Endothelial cell of umbilical vein (primary cell): ENCODE measurements at regions not wholly inside any gene's neighbourhood (a gene's known extent, or its start where the extent isn't known, plus 50 kb on each side); places are given as distances from the start of the nearest gene placed in this dataset.
"Not testable (repeated sequence)": the region's sequence is repeated elsewhere in the genome, so short reads cannot be mapped to it uniquely, and the experiment has no call there.

ENCODE experiments used
- EZH2 ChIP-seq: IDR thresholded peaks from 2 replicates; pipeline ENCODE4 v1.6.1; 2012; ENCODE audit warnings: borderline replicate concordance, low read depth, mild to moderate bottlenecking, moderate library complexity, low read length, inconsistent platforms; ENCODE audit not compliant: severe bottlenecking
- TF ChIP-seq, protein P1 (sequence below), 2 donors: IDR thresholded peaks; 1 replicate in 1 of 2; 2 replicates in 1 of 2; pipeline ENCODE4 v1.5.1; 2011; ENCODE audit warnings: low read length in 2 of 2, mild to moderate bottlenecking in 2 of 2, moderate library complexity in 2 of 2, control low read depth in 1 of 2, inconsistent platforms in 1 of 2, low read depth in 1 of 2; ENCODE audit not compliant: insufficient read depth in 1 of 2; ENCODE audit errors: extremely low read depth in 1 of 2
- TF ChIP-seq, protein P2 (sequence below): IDR thresholded peaks from 2 replicates; pipeline ENCODE4 v1.6.1; 2011; ENCODE audit not compliant: insufficient read depth, insufficient read length

DNA sequence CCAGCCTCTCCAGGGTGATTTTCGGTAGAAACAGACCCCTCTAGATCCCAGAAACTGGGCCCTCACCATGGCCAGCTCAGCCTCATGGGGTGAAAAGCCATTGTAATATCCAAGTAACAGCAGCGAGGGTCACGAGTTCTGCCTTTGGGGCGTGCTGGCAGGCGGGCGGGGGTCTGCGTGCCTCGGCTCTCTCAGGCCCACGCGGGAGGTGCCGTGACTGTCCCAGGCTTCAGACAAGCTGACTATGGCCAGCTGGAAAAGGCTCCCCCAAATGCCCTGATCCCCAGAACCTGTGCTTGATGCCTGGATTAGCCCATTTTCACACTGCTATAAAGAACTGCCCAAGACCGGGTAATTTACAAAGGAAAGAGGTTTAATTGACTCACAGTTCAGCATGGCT is 160.2 kb downstream of the LAT start:
- TF ChIP-seq, protein P1, sequence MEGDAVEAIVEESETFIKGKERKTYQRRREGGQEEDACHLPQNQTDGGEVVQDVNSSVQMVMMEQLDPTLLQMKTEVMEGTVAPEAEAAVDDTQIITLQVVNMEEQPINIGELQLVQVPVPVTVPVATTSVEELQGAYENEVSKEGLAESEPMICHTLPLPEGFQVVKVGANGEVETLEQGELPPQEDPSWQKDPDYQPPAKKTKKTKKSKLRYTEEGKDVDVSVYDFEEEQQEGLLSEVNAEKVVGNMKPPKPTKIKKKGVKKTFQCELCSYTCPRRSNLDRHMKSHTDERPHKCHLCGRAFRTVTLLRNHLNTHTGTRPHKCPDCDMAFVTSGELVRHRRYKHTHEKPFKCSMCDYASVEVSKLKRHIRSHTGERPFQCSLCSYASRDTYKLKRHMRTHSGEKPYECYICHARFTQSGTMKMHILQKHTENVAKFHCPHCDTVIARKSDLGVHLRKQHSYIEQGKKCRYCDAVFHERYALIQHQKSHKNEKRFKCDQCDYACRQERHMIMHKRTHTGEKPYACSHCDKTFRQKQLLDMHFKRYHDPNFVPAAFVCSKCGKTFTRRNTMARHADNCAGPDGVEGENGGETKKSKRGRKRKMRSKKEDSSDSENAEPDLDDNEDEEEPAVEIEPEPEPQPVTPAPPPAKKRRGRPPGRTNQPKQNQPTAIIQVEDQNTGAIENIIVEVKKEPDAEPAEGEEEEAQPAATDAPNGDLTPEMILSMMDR (IDR thresholded peaks at IDR 0.05; ENCODE audit: extremely low read depth in 1 of 2, insufficient read depth in 1 of 2, low read depth in 1 of 2, low read length in 2 of 2), result not testable (repeated sequence)
- TF ChIP-seq, protein P2, sequence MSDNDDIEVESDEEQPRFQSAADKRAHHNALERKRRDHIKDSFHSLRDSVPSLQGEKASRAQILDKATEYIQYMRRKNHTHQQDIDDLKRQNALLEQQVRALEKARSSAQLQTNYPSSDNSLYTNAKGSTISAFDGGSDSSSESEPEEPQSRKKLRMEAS, result not testable (repeated sequence)
- not testable (repeated sequence) for TF ChIP-seq EZH2
